A549 (cell line): ENCODE measurements at regions not wholly inside any gene's neighbourhood (a gene's known extent, or its start where the extent isn't known, plus 50 kb on each side); places are given as distances from the start of the nearest gene placed in this dataset.

ENCODE experiments used
- ATAC-seq, 2 experiments: fragments of 200-7000 bp in 1 of 2; fragments of >200 bp in 1 of 2; cut with Nextera tagmentation in 1 of 2; cut with Tn5 transposase in 1 of 2; 3 replicates each; pipeline versions ENCODE4 v1.8.0 to v1.9.1; 2018 to 2020; ENCODE audit warnings: mild to moderate bottlenecking in 1 of 2, moderate library complexity in 1 of 2
- CTCF ChIA-PET: fragments of 300-600 bp; sonication (Branson Sonifier 250); formaldehyde crosslinking; extraction: SDS; loops from one replicate; lab custom pipeline; 2021; ENCODE audit warnings: antibody characterized with exemption, inconsistent platforms; lab: Yijun Ruan, JAX
- POLR2A ChIA-PET: fragments of 350-600 bp; formaldehyde crosslinking; extraction: SDS; loops from one replicate; lab custom pipeline; 2021; ENCODE audit warnings: antibody characterized with exemption, inconsistent platforms; lab: Yijun Ruan, JAX
- DNase-seq, 2 experiments: peaks; one replicate each; pipeline versions ENCODE4 v3.0.0 to v3.0.0-alpha.2; 2011 to 2016; ENCODE audit warnings: low read depth in 1 of 2, low spot score in 1 of 2
- FAIRE-seq: peaks from 2 replicates; lab custom pipeline; 2011; peaks lifted over from hg19 to GRCh38; lab: Jason Lieb, UNC
- H3K27ac ChIP-seq, 2 experiments: fragments of >200 bp; sonication (Bioruptor Twin); formaldehyde crosslinking; 3 replicates each; pipeline ENCODE4 v1.5.1; 2016 to 2017
- H3K4me1 ChIP-seq: fragments of >200 bp; sonication (Bioruptor Twin); formaldehyde crosslinking; 3 replicates; pipeline ENCODE4 v1.6.1; 2016
- H3K4me2 ChIP-seq: fragments of >200 bp; sonication (Bioruptor Twin); formaldehyde crosslinking; 3 replicates; pipeline ENCODE4 v1.6.1; 2016
- H3K4me3 ChIP-seq: fragments of >200 bp; sonication (Bioruptor Twin); formaldehyde crosslinking; 3 replicates; pipeline ENCODE4 v1.5.1; 2016
- H3K9me3 ChIP-seq: fragments of >200 bp; sonication (Bioruptor Twin); formaldehyde crosslinking; 3 replicates; pipeline ENCODE4 v1.6.1; 2016
- BHLHE40 ChIP-seq: IDR thresholded peaks from 2 replicates; pipeline ENCODE4 v1.6.1; 2012; ENCODE audit warnings: low read depth, low read length, inconsistent platforms
- CBX2 ChIP-seq: fragments of 200-600 bp; sonication (generic); IDR thresholded peaks from 2 replicates; pipeline ENCODE4 v1.6.1; 2016; ENCODE audit warnings: low read depth, mild to moderate bottlenecking, borderline replicate concordance
- CEBPB ChIP-seq, 2 experiments: fragments of >200 bp in 1 of 2; sonication (Bioruptor Twin) in 1 of 2; formaldehyde crosslinking in 1 of 2; IDR thresholded peaks; 2 replicates each; pipeline ENCODE4 v1.6.1; 2012 to 2016
- CHD2 ChIP-seq: fragments of 150-350 bp; IDR thresholded peaks from 2 replicates; pipeline ENCODE4 v1.6.1; 2014; ENCODE audit warnings: low read length; ENCODE audit not compliant: partially characterized antibody
- CHD4 ChIP-seq: fragments of 200-600 bp; sonication (generic); IDR thresholded peaks from 2 replicates; pipeline ENCODE4 v1.6.1; 2016; ENCODE audit warnings: antibody characterized with exemption, mild to moderate bottlenecking, borderline replicate concordance
- CTCF ChIP-seq: fragments of >200 bp; sonication (Bioruptor Twin); formaldehyde crosslinking; IDR thresholded peaks from 3 replicates; pipeline ENCODE4 v1.5.1; 2016
- E2F6 ChIP-seq: IDR thresholded peaks from 2 replicates; pipeline ENCODE4 v1.6.1; 2012; ENCODE audit warnings: low read depth, borderline replicate concordance
- EHMT2 ChIP-seq: fragments of 200-600 bp; sonication (generic); IDR thresholded peaks from 2 replicates; pipeline ENCODE4 v1.6.1; 2016; ENCODE audit warnings: antibody characterized with exemption, low read depth, mild to moderate bottlenecking, moderate library complexity
- ELK1 ChIP-seq: fragments of 150-350 bp; IDR thresholded peaks from 2 replicates; pipeline ENCODE4 v1.6.1; 2014; ENCODE audit warnings: low read depth, mild to moderate bottlenecking, low read length
- EP300 ChIP-seq, 2 experiments: fragments of >200 bp; sonication (Bioruptor Twin); formaldehyde crosslinking; IDR thresholded peaks; 2 replicates in 1 of 2; 3 replicates in 1 of 2; pipeline ENCODE4 v1.6.1; 2016 to 2017
- ESRRA ChIP-seq: fragments of 150-350 bp; IDR thresholded peaks from 2 replicates; pipeline ENCODE4 v1.6.1; 2014; ENCODE audit warnings: mild to moderate bottlenecking, low read length, borderline replicate concordance
- FOSB ChIP-seq: fragments of 250-450 bp; sonication (Bioruptor Pico); IDR thresholded peaks from 2 replicates; pipeline ENCODE4 v1.5.0; 2020; ENCODE audit warnings: mild to moderate bottlenecking, moderate library complexity
- HEYL ChIP-seq: fragments of 250-450 bp; sonication (Bioruptor Pico); IDR thresholded peaks from 2 replicates; pipeline ENCODE4 v1.8.0; 2021; ENCODE audit warnings: mild to moderate bottlenecking, moderate library complexity
- HMGXB4 ChIP-seq: fragments of 250-450 bp; sonication (Bioruptor Pico); IDR thresholded peaks from 2 replicates; pipeline ENCODE4 v1.5.0; 2021; ENCODE audit warnings: mild to moderate bottlenecking, moderate library complexity, borderline replicate concordance
- HOXA7 ChIP-seq: fragments of 250-450 bp; sonication (Bioruptor Pico); IDR thresholded peaks from 2 replicates; pipeline ENCODE4 v1.5.0; 2020; ENCODE audit warnings: mild to moderate bottlenecking, moderate library complexity
- HOXB5 ChIP-seq: fragments of 250-450 bp; sonication (Bioruptor Pico); IDR thresholded peaks from 2 replicates; pipeline ENCODE4 v1.5.0; 2020; ENCODE audit warnings: mild to moderate bottlenecking, moderate library complexity
- JUN ChIP-seq, 2 experiments: fragments of >200 bp; sonication (Bioruptor Twin); formaldehyde crosslinking; IDR thresholded peaks; 2 replicates in 1 of 2; 3 replicates in 1 of 2; pipeline ENCODE4 v1.6.1; 2016 to 2017
- JUNB ChIP-seq: fragments of >200 bp; sonication (Bioruptor Twin); formaldehyde crosslinking; IDR thresholded peaks from 2 replicates; pipeline ENCODE4 v1.6.1; 2016
- MAFK ChIP-seq: fragments of 450-650 bp; IDR thresholded peaks from 2 replicates; pipeline ENCODE4 v1.6.1; 2014; ENCODE audit not compliant: partially characterized antibody
- PBX3 ChIP-seq: IDR thresholded peaks from 2 replicates; pipeline ENCODE4 v1.6.1; 2012
- POLR2A ChIP-seq: IDR thresholded peaks from 2 replicates; pipeline ENCODE4 v1.6.1; 2012; ENCODE audit warnings: mild to moderate bottlenecking, low read length
- POLR2AphosphoS2 ChIP-seq: conservative IDR thresholded peaks from 2 replicates; pipeline ENCODE4 v1.6.1; 2012; ENCODE audit warnings: low read length, improper control_type of control experiment, inconsistent platforms
- RARB ChIP-seq: fragments of 250-450 bp; sonication (Bioruptor Pico); IDR thresholded peaks from 2 replicates; pipeline ENCODE4 v1.8.0; 2021; ENCODE audit warnings: mild to moderate bottlenecking, moderate library complexity
- RCOR1 ChIP-seq: fragments of 150-350 bp; IDR thresholded peaks from 2 replicates; pipeline ENCODE4 v1.6.1; 2014; ENCODE audit warnings: antibody characterized with exemption, low read length, low read depth
- RFX5 ChIP-seq: fragments of 450-650 bp; IDR thresholded peaks from 2 replicates; pipeline ENCODE4 v1.7.1; 2014; ENCODE audit warnings: antibody characterized with exemption, mild to moderate bottlenecking, moderate library complexity
- SMC3 ChIP-seq: fragments of >200 bp; sonication (Bioruptor Twin); formaldehyde crosslinking; IDR thresholded peaks from 3 replicates; pipeline ENCODE4 v1.6.1; 2018; ENCODE audit warnings: inconsistent platforms
- SREBF2 ChIP-seq: fragments of 450-650 bp; IDR thresholded peaks from 2 replicates; pipeline ENCODE4 v1.6.1; 2014; ENCODE audit warnings: mild to moderate bottlenecking, moderate library complexity
- TFCP2L1 ChIP-seq: fragments of 250-450 bp; sonication (Bioruptor Pico); IDR thresholded peaks from 2 replicates; pipeline ENCODE4 v1.5.0; 2021; ENCODE audit warnings: mild to moderate bottlenecking
- ZFP36 ChIP-seq: fragments of 450-650 bp; IDR thresholded peaks from 2 replicates; pipeline ENCODE4 v1.6.1; 2014; ENCODE audit warnings: borderline replicate concordance; ENCODE audit not compliant: partially characterized antibody
- WGBS: methylation state at CpG from one replicate; pipeline ENCODE4 v1.1.6; 2017; ENCODE audit errors: missing lambda C conversion rate; 5-methylcytosine and 5-hydroxymethylcytosine counted together

DNA sequence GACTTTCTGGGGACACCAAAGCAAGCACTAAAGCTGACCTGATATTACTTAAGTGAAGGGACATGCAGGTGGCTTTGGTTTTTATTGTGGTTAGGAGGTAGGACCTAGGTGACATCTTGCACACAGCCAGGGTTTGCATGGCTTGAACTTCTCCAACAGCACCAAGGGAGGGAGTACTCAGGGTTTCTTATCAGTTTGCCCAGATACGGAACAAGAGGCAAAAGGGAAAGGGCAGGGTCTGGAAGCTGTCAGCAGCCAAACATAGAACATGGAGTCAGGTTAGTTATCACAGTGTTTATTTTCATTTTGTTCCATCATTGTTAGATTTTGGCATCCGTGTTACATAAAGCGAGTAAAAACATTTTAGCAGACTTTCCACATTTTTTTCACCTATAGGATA is 186.3 kb upstream of the CLEC14A start:
- ATAC-seq (0 out of 6 replicates have a peak, but pooled peaks of 1 of the 2 experiments have one; percentile 39), FAIRE-seq (no peak), DNase-seq (no peak)
- ChIA-PET CTCF (no interaction called here), POLR2A (no interaction called here)
- WGBS: 31% methylated on average over 3 of the region's 3 CpGs
- no peak overlapping the region for H3K4me2 ChIP-seq
- no peaks in the 10 kb centered on the region for H3K4me1 ChIP-seq
- H3K9me3 ChIP-seq: no peaks in the 10 kb centered on the region
- TF ChIP-seq CTCF: no peak
- H3K27ac ChIP-seq: no peak overlapping the region
- no peak overlapping the region for H3K4me3 ChIP-seq

DNA sequence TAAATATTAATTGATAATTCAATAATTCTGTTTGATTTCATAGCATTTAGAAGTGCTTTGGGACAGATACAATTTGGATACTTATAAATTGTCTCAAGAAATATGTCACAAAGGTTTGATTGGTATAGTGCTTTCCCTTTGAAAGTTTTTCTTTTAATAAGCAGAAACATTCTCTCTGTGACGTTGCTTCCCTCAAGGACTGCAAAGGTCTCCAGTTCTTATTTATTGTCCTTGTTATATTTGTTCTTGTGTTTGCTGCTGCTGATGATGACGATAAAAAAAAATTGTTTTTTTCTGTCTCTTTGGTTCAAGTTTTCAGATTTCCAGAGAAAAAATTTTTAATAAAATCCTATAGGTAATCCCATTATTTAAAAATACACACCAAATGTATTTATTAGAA is 176.3 kb upstream of the CLEC14A start:
- WGBS: 29% methylated on average over 2 of the region's 2 CpGs
- POLR2A ChIA-PET: no interaction called here
- DNase-seq: no peak
- H3K4me2 ChIP-seq: no peak overlapping the region
- no peaks in the 10 kb centered on the region for H3K4me1 ChIP-seq
- FAIRE-seq: no peak
- H3K27ac ChIP-seq: no peak overlapping the region
- H3K9me3 ChIP-seq: no peaks in the 10 kb centered on the region
- H3K4me3 ChIP-seq: no peak overlapping the region
- no peak for ATAC-seq
- TF ChIP-seq TFCP2L1: no peak
- no peak for TF ChIP-seq ELK1
- no peak for TF ChIP-seq HOXA7
- no peak for TF ChIP-seq CHD4
- no peak for TF ChIP-seq HMGXB4 (CRISPR knock-in tag)
- TF ChIP-seq EHMT2: no peak
- TF ChIP-seq RFX5: no peak
- no peak for TF ChIP-seq SMC3
- TF ChIP-seq PBX3: no peak
- TF ChIP-seq CHD2: no peak
- TF ChIP-seq POLR2A: no peak
- TF ChIP-seq JUNB: no peak
- no peak for TF ChIP-seq FOSB (CRISPR knock-in tag)
- no peak for TF ChIP-seq E2F6
- no peak for TF ChIP-seq BHLHE40
- no peak for TF ChIP-seq EP300 (IDR thresholded peaks at IDR 0.05)
- TF ChIP-seq HEYL: no peak
- CTCF ChIA-PET: no interaction called here

- WGBS: 25% methylated on average over 4 of the region's 4 CpGs
These were observed 175.3 kb upstream of the CLEC14A start for GRCh38 chr14:38431156-38431555.

More at GRCh38 chr14:38431156-38431555, 175.3 kb upstream of the CLEC14A start:
- H3K4me1 ChIP-seq: no peaks in the 10 kb centered on the region
- ChIA-PET POLR2A (no interaction called here), CTCF (no interaction called here)
- H3K4me2 ChIP-seq: no peak overlapping the region
- TF ChIP-seq POLR2AphosphoS2 (no peak), SREBF2 (no peak), SMC3 (no peak), ZFP36 (no peak), JUN (IDR thresholded peaks at IDR 0.05) (no peak), CBX2 (no peak), HOXB5 (CRISPR knock-in tag) (no peak), CEBPB (IDR thresholded peaks at IDR 0.05) (no peak), EHMT2 (no peak), ESRRA (no peak), RCOR1 (no peak), MAFK (no peak), CTCF (no peak), RARB (no peak)
- no peak for ATAC-seq
- no peak overlapping the region for H3K4me3 ChIP-seq
- H3K9me3 ChIP-seq: no peaks in the 10 kb centered on the region
- H3K27ac ChIP-seq: no peak overlapping the region
- FAIRE-seq: no peak
- no peak for DNase-seq
